BJ (cell line): ENCODE measurements at regions not wholly inside any gene's neighbourhood (a gene's known extent, or its start where the extent isn't known, plus 50 kb on each side); places are given as distances from the start of the nearest gene placed in this dataset.

Experiments used
- CTCF ChIA-PET: fragments of 350-600 bp; formaldehyde crosslinking; extraction: SDS; loops from one replicate; lab custom pipeline; 2021; ENCODE audit warnings: antibody characterized with exemption, inconsistent platforms; lab: Yijun Ruan, JAX
- POLR2A ChIA-PET: fragments of 300-600 bp; sonication (Branson Sonifier 250); formaldehyde crosslinking; extraction: SDS; loops from one replicate; lab custom pipeline; 2021; ENCODE audit warnings: antibody characterized with exemption; lab: Charles Lee
- DNase-seq: peaks from one replicate; pipeline ENCODE4 v3.0.0-alpha.2; 2011; ENCODE audit warnings: low read depth
- H3K27me3 ChIP-seq: 2 replicates; pipeline ENCODE4 v1.6.0; 2011; ENCODE audit warnings: low read length; ENCODE audit not compliant: control insufficient read depth, insufficient read depth
- H3K36me3 ChIP-seq: 2 replicates; pipeline ENCODE4 v1.5.1; 2011; ENCODE audit warnings: low read length; ENCODE audit not compliant: control insufficient read depth, insufficient read depth
- H3K4me3 ChIP-seq: 2 replicates; pipeline ENCODE4 v1.5.1; 2011; ENCODE audit warnings: low read depth, mild to moderate bottlenecking, control low read depth, low read length
- TF ChIP-seq, protein P1 (sequence below): IDR thresholded peaks from 2 replicates; pipeline ENCODE4 v1.5.1; 2011; ENCODE audit warnings: low read depth, mild to moderate bottlenecking, control low read depth, inconsistent platforms, low read length, moderate library complexity; ENCODE audit not compliant: insufficient read depth

DNA sequence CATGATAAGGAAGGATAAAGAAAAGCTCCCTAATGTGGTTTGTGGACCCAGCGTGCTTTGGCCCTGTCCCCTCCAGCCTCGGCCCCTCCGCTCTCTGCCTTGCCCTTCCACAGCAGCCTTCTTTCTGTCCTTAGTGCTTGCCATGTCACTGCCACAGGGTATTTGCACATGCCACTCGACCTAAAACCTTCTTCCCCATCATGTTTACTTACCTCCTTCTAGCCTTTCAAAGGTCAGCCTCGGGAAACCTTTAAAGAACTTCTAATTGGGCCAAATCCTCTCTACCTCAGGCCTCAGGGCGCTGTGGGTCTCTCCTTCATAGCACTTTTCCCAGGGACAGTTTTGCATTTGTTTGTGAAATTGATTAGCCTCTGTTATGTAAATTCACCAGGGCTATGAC is 73.0 kb downstream of the SCN11A start:
- ChIA-PET POLR2A (no interaction called here), CTCF (interaction anchor here (1.3 kb wide), 1 partner anchor 12 kb away, joined by 5 read pairs; no protein-coding TSS in a partner anchor)
- TF ChIP-seq, protein P1, sequence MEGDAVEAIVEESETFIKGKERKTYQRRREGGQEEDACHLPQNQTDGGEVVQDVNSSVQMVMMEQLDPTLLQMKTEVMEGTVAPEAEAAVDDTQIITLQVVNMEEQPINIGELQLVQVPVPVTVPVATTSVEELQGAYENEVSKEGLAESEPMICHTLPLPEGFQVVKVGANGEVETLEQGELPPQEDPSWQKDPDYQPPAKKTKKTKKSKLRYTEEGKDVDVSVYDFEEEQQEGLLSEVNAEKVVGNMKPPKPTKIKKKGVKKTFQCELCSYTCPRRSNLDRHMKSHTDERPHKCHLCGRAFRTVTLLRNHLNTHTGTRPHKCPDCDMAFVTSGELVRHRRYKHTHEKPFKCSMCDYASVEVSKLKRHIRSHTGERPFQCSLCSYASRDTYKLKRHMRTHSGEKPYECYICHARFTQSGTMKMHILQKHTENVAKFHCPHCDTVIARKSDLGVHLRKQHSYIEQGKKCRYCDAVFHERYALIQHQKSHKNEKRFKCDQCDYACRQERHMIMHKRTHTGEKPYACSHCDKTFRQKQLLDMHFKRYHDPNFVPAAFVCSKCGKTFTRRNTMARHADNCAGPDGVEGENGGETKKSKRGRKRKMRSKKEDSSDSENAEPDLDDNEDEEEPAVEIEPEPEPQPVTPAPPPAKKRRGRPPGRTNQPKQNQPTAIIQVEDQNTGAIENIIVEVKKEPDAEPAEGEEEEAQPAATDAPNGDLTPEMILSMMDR: no peak
- Histone ChIP-seq H3K36me3 (no peaks in the 10 kb centered on the region), H3K27me3 (no peaks in the 10 kb centered on the region), H3K4me3 (no peak overlapping the region)
- no peak for DNase-seq

DNA sequence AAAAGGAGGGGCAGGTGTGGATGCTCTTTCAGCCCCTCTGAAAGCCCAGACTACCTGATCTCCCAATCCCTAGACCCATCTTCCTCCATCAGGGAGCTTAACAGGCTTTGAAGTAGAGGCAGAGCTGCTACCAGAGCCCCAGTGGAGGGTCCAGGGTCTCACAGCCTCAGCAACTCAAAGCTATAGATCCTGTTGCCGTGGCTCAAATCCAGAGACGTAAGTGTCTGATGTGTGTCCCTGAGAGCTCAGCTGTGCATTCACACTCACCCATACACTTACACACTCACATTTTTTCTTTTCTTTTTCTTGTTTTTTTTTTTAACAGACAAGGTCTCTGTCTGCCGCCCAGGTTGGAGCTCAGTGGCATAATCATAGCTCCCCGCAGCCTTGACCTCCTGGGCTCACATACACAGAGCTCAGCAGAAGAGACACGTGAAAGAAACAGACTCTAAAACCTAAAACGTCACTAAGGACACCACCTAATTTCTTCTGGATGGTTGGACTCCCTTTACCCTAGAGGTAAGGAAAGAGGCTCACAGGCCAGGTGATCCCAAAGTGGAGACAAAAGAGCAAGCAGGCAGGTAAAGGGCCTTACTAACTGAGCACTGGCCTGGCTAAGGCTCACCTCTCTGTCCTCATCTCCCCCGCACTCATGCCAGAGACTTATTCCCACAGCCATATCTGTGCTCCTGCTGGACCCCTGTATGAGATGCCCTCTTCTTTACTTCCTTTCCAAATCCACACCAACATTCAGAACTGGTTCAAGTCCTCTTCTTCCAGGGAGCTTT is 80.7 kb downstream of the SCN11A start:
- CTCF ChIA-PET: interaction anchor here (0.6 to 3.4 kb wide), 3 partner anchors 11 to 1711 kb away, joined by 3 to 23 read pairs (median 5); no protein-coding TSS in a partner anchor
- Histone ChIP-seq H3K36me3 (no peaks in the 10 kb centered on the region), H3K27me3 (peaks cover 2% of the 10 kb centered on the region), H3K4me3 (no peak overlapping the region)
- DNase-seq: no peak
- TF ChIP-seq, protein P1: no peak
- POLR2A ChIA-PET: no interaction called here

DNA sequence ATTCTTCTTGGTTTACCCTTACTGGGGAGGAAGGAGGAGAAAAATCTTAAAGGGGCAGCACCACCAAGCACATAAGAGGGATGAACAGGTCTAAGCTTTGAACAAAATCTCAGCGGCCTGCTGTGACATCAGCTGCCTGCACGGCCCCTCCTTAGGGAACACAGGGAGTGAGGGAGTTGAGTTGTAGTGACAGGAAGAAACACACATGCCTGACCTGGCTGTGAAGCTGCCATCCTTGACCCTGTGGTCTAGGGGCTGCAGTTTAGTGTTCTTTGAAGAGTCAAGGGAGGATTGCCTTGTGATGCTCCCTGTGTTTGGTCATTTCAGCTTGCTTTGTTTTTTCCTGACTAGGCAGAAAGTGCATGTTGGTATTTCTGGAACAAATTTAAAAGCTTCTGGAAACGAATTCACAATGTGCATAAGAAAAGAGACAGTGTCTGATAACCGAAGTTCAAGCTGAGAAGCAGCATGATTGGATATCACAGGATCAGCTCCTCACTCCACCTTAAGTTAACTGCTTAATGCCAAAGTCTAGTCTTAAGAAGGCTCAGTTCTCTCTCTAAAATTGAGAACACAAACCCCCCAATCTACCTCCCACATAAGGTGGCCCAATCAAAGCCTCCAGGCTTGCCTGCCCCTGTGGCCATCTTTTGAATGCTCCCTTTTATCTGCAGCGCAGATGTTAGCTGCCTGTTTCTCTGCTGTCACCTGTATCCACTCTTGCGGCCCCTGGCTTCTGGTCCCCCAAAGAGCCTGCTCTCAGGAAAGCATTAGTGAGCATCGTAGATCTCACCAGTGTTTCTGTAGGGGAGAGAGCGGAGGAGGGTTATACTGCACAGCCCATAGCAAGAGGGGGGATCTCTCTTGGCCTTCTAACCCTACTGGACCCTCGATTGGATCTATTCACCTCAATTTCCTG is 82.2 kb downstream of the SCN11A start:
- TF ChIP-seq, protein P1: no peak
- ChIA-PET POLR2A (interaction anchor here (0.6 kb wide), 1 partner anchor 473 kb away, joined by 22 read pairs; no protein-coding TSS in a partner anchor), CTCF (interaction anchor here (3.4 kb wide), 1 partner anchor 9 kb away, joined by 23 read pairs; no protein-coding TSS in a partner anchor)
- DNase-seq: no peak
- Histone ChIP-seq H3K36me3 (no peaks in the 10 kb centered on the region), H3K27me3 (peaks cover 2% of the 10 kb centered on the region), H3K4me3 (no peak overlapping the region)

DNA sequence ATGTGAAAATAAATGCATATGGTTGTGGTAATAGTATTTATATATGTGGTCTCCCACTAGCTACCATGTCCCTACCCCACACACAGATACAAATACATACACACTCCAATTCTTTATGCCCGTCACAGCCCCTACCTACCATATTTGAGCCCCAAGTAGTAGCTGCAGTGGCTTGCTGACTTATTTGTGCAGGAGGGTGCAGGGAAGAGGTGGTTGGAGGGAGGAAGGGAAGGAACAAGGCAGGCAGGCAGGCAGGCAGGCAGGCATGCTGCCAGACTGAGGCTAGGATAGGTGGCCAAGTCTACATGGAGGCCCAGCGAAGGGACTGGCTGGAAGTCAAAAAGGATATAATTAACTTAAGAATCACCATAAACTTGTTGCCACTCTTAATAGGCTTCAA is 82.9 kb downstream of the SCN11A start:
- Histone ChIP-seq H3K4me3 (no peak overlapping the region), H3K36me3 (no peaks in the 10 kb centered on the region), H3K27me3 (peaks cover 2% of the 10 kb centered on the region)
- ChIA-PET POLR2A (no interaction called here), CTCF (no interaction called here)
- DNase-seq: no peak
- TF ChIP-seq, protein P1: no peak

DNA sequence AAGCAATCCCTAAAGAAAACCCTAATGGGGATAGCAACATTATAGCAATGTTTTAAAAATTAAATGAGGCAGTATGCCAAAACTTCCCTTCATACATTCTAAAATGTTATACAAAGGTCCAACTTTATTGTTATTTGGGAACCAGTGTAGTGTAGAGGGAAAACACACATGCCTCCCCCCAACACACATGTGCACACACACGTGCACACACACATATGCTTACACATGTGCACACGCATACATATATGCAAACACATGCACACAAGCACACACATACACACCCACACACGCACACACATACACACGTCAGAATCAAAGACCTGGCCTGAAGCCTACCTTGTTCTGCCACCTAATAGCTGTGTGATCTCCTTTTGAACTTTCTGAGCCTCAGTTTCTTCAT is 83.3 kb downstream of the SCN11A start:
- Histone ChIP-seq H3K27me3 (peaks cover 2% of the 10 kb centered on the region), H3K36me3 (no peaks in the 10 kb centered on the region), H3K4me3 (no peak overlapping the region)
- POLR2A ChIA-PET: no interaction called here
- CTCF ChIA-PET: interaction anchor here (1.2 kb wide), 1 partner anchor 32 kb away, joined by 4 read pairs; no protein-coding TSS in a partner anchor
- TF ChIP-seq, protein P1: no peak
- no peak for DNase-seq
